Neutrophil (primary cell): ENCODE measurements at regions not wholly inside any gene's neighbourhood (a gene's known extent, or its start where the extent isn't known, plus 50 kb on each side); places are given as distances from the start of the nearest gene placed in this dataset.

Experiments
- H3K27ac ChIP-seq: fragments of 200-600 bp; sonication (generic); 2 replicates; pipeline ENCODE4 v1.5.1; 2016; ENCODE audit warnings: mild to moderate bottlenecking, moderate library complexity
- H3K27me3 ChIP-seq: fragments of 200-600 bp; sonication (generic); 2 replicates; pipeline ENCODE4 v1.6.0; 2016; ENCODE audit warnings: mild to moderate bottlenecking
- H3K36me3 ChIP-seq: fragments of 200-600 bp; sonication (generic); 2 replicates; pipeline ENCODE4 v1.5.1; 2017
- H3K4me1 ChIP-seq, 2 experiments: fragments of 200-600 bp in 1 of 2; sonication (generic) in 1 of 2; 1 replicate in 1 of 2; 2 replicates in 1 of 2; pipeline versions ENCODE4 v1.5.1 to v1.6.1; 2013 to 2016; ENCODE audit warnings: low read depth in 1 of 2, low read length in 1 of 2, mild to moderate bottlenecking in 1 of 2, moderate library complexity in 1 of 2; ENCODE audit not compliant: control insufficient read depth in 1 of 2, insufficient read depth in 1 of 2
- H3K4me3 ChIP-seq, 2 experiments: fragments of 200-600 bp in 1 of 2; sonication (generic) in 1 of 2; 1 replicate in 1 of 2; 2 replicates in 1 of 2; pipeline ENCODE4 v1.5.1; 2013 to 2016; ENCODE audit warnings: low read depth in 1 of 2, low read length in 1 of 2, mild to moderate bottlenecking in 1 of 2, moderate library complexity in 1 of 2
- H3K9me3 ChIP-seq: fragments of 200-600 bp; sonication (generic); 2 replicates; pipeline ENCODE4 v1.5.1; 2016
- TF ChIP-seq, protein P1 (sequence below): fragments of 200-600 bp; sonication (generic); IDR thresholded peaks from 2 replicates; pipeline ENCODE4 v1.5.1; 2016; ENCODE audit warnings: antibody characterized with exemption

DNA sequence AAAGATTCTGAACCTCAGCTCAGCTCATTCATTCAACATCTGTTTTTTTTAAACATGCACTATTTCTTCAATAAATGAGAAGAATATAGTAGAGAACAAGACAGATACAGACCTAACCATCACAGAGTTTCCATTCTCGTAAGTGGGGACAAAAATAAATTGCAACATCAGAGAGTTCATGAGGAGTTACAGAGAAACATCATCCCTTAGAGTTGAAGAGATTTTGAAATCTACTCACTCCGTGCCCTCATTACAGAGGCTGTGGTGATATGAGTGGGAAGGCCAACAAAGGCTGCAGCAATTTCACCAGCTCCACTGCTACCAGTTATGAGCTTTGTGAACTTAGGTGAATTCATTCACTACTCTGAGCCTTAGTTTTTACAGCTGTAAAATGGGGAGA, 399.3 kb downstream of the BCL11A start:
- no peaks in the 10 kb centered on the region for H3K9me3 ChIP-seq
- TF ChIP-seq, protein P1, sequence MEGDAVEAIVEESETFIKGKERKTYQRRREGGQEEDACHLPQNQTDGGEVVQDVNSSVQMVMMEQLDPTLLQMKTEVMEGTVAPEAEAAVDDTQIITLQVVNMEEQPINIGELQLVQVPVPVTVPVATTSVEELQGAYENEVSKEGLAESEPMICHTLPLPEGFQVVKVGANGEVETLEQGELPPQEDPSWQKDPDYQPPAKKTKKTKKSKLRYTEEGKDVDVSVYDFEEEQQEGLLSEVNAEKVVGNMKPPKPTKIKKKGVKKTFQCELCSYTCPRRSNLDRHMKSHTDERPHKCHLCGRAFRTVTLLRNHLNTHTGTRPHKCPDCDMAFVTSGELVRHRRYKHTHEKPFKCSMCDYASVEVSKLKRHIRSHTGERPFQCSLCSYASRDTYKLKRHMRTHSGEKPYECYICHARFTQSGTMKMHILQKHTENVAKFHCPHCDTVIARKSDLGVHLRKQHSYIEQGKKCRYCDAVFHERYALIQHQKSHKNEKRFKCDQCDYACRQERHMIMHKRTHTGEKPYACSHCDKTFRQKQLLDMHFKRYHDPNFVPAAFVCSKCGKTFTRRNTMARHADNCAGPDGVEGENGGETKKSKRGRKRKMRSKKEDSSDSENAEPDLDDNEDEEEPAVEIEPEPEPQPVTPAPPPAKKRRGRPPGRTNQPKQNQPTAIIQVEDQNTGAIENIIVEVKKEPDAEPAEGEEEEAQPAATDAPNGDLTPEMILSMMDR, result no peak

DNA sequence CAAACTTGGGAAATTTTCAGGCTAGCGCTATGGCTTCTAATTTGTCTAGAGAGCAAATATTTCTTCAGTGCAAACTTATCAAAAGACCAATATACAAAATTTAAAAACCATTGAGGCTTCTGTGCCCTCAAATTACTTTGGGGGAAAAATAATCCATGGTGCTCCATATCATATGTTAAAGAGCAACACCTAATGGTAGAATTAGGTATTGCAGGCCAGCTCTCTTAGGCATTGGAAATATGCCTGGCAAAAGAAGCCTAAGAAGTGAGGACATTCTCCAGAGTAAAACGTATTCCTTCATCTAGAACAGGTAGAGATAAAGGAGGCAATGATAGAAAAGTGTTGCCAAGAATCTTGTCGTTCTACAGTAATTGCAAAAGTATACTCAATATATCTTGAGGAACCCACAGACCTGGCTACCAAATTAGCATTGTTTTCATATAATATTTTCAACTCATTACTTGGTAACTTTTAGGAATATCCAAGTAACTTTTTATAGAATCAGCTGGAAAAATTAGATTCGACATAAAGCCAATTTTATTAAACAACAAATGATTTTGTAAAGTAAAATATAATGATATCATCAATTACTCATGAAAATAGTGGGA, 401.1 kb downstream of the BCL11A start:
- H3K27me3 ChIP-seq, result no peaks in the 10 kb centered on the region
- H3K27ac ChIP-seq, result no peak overlapping the region
- H3K4me1 ChIP-seq, result no peaks in the 10 kb centered on the region
- H3K9me3 ChIP-seq, result no peaks in the 10 kb centered on the region
- TF ChIP-seq, protein P1, result peak; percentile 86
- no peak overlapping the region for H3K4me3 ChIP-seq
- H3K36me3 ChIP-seq, result no peaks in the 10 kb centered on the region

More for the DNA sequence above, 399.3 kb downstream of the BCL11A start:
- no peak overlapping the region for H3K4me3 ChIP-seq
- no peak overlapping the region for H3K27ac ChIP-seq
- H3K36me3 ChIP-seq, result no peaks in the 10 kb centered on the region
- no peaks in the 10 kb centered on the region for H3K27me3 ChIP-seq
- no peaks in the 10 kb centered on the region for H3K4me1 ChIP-seq

DNA sequence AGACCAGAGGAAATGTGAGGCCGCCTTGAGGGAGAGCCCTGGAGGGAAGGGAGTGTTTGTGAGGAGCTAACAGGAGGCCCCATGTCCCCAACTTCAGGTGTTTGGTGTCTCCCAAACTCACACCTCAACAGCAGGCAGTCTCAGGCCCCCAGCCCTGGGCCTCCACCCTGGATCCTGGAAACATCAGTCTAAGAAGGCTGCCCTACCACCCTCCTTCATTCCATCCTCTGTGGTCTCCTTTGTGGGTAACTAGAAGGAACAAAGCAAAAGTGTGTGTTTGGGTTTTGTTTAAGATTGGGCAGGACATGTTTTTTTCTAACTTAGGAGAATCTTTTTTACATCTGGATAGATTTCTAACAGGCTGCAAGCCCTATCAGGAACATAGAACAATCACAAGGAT, 404.3 kb downstream of the BCL11A start:
- TF ChIP-seq, protein P1, result no peak
- H3K4me1 ChIP-seq, result no peaks in the 10 kb centered on the region
- no peaks in the 10 kb centered on the region for H3K27me3 ChIP-seq
- no peaks in the 10 kb centered on the region for H3K36me3 ChIP-seq
- H3K27ac ChIP-seq, result no peak overlapping the region
- no peaks in the 10 kb centered on the region for H3K9me3 ChIP-seq
- no peak overlapping the region for H3K4me3 ChIP-seq

DNA sequence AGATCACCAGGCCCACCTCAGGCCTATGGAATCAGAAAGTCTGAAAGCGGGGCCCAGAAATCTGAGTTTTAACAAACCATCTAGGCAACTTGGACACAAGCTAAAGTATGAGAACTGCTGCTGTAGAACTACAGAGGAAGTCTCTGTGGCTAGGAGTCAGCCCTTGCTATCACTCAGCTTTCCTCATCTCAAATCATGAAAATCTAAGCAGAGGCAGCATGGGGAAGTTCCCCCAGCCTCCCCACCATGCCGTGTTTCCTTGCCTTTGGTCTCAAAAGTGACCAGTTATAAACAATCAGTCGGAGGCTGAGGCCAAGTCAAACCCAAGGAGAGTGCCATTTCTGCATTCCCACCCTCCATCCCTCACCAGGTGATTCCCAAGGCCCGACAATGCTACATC, 404.7 kb downstream of the BCL11A start:
- H3K9me3 ChIP-seq, result no peaks in the 10 kb centered on the region
- no peaks in the 10 kb centered on the region for H3K36me3 ChIP-seq
- H3K4me3 ChIP-seq, result no peak overlapping the region
- no peaks in the 10 kb centered on the region for H3K4me1 ChIP-seq
- TF ChIP-seq, protein P1, result no peak
- no peak overlapping the region for H3K27ac ChIP-seq
- no peaks in the 10 kb centered on the region for H3K27me3 ChIP-seq

DNA sequence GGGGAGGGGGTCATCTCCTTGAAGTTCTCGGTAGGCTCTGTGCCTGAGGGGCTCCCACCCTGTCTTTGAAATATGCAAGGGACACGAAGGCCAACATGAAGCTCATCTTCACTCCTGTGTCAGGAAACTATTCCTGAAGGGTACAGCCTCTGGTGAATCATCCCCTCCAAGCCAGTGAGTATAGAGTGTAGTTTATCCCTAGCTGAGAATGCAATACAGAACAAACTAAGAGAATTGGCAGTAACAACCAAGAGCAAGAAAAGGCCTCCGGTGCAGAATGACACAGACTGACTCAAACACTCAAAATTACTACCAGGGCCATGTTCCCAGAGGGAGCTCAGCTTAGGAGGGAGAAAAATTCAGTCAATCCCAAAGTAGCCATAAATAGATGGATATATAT, 413.3 kb downstream of the BCL11A start:
- H3K27me3 ChIP-seq, result no peaks in the 10 kb centered on the region
- no peak overlapping the region for H3K27ac ChIP-seq
- no peaks in the 10 kb centered on the region for H3K36me3 ChIP-seq
- H3K4me3 ChIP-seq, result no peak overlapping the region
- TF ChIP-seq, protein P1, result no peak
- peaks cover 4% of the 10 kb centered on the region for H3K9me3 ChIP-seq
- H3K4me1 ChIP-seq, result no peaks in the 10 kb centered on the region

DNA sequence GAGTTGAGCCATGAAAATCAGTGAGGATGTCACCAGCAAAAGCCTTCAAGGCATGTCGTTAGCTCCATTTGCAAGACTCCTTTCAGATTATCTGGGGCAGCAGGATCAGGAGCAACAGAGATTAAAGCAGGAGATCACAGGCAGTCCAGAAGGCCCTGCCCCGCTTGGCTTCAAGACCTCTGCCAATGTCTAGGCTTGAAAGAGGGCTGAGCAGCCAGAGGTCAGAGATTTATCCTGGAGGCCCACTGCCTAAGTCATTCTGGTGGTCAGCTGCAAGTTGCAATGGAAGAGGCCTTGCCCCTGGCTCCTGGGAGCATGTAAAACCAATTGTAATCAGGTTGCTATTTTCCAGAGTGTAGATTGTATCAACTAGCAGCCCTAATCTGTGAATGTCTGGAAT, 416.5 kb downstream of the BCL11A start:
- TF ChIP-seq, protein P1, result no peak
- Histone ChIP-seq H3K4me3 (no peak overlapping the region), H3K9me3 (peaks cover 4% of the 10 kb centered on the region), H3K27me3 (no peaks in the 10 kb centered on the region), H3K36me3 (no peaks in the 10 kb centered on the region), H3K4me1 (no peaks in the 10 kb centered on the region), H3K27ac (no peak overlapping the region)
